Endothelial cell of umbilical vein (primary cell): ENCODE measurements at regions not wholly inside any gene's neighbourhood (a gene's known extent, or its start where the extent isn't known, plus 50 kb on each side); places are given as distances from the start of the nearest gene placed in this dataset.

Source experiments
- BruUV-seq: library from RNA; stranded (reverse); fragments of 400-500 nt; replicated peaks from 2 replicates; lab custom pipeline; 2021; lab: Mats Ljungman, UMichigan
- CTCF ChIA-PET: fragments of 300-600, 350-600 bp; sonication (Branson Sonifier 250); formaldehyde crosslinking; loops from one replicate; lab custom pipeline; 2021; ENCODE audit warnings: antibody characterized with exemption, inconsistent platforms; lab: Charles Lee
- POLR2A ChIA-PET: fragments of 300-600, 350-600 bp; sonication (Branson Sonifier 250); formaldehyde crosslinking; loops from one replicate; lab custom pipeline; 2021; ENCODE audit warnings: antibody characterized with exemption, inconsistent platforms; lab: Charles Lee
- DNase-seq: peaks from one replicate; pipeline ENCODE4 v3.0.0-alpha.2; 2011; ENCODE audit warnings: low read depth, low spot score
- FAIRE-seq: peaks from 2 replicates; lab custom pipeline; 2011; peaks lifted over from hg19 to GRCh38; lab: Jason Lieb, UNC
- H2AFZ ChIP-seq: 2 replicates; pipeline ENCODE4 v1.6.0; 2012; ENCODE audit warnings: low read depth, low read length, control low read depth, inconsistent platforms
- H3K27ac ChIP-seq: 2 replicates; pipeline ENCODE4 v1.5.1; 2011; ENCODE audit warnings: low read depth, mild to moderate bottlenecking, control low read depth, low read length, moderate library complexity; ENCODE audit not compliant: insufficient read depth
- H3K27me3 ChIP-seq, 2 experiments: 2 replicates each; pipeline versions ENCODE4 v1.6.0 to v1.6.1; 2011; ENCODE audit warnings: low read length in 2 of 2, mixed read lengths in 1 of 2; ENCODE audit not compliant: control insufficient read depth in 2 of 2, insufficient read depth in 2 of 2
- H3K36me3 ChIP-seq, 2 experiments: 2 replicates in 1 of 2; 3 replicates in 1 of 2; pipeline ENCODE4 v1.5.1; 2011; ENCODE audit warnings: low read length in 2 of 2, mild to moderate bottlenecking in 1 of 2, moderate library complexity in 1 of 2; ENCODE audit not compliant: control insufficient read depth in 2 of 2, insufficient read depth in 2 of 2; ENCODE audit errors: extremely low read depth in 1 of 2
- H3K4me1 ChIP-seq: 3 replicates; pipeline ENCODE4 v1.5.1; 2011; ENCODE audit warnings: mild to moderate bottlenecking, low read length; ENCODE audit not compliant: control insufficient read depth, insufficient read depth; ENCODE audit errors: extremely low read depth
- H3K4me2 ChIP-seq: 2 replicates; pipeline ENCODE4 v1.6.1; 2011; ENCODE audit warnings: low read length, control low read depth, mixed read lengths; ENCODE audit not compliant: insufficient read depth
- H3K4me3 ChIP-seq, 3 experiments: fragments of 200-600 bp in 1 of 3; sonication (generic), shearing (Covaris generic) in 1 of 3; replicated peaks in 1 of 3; 2 replicates each; pipeline ENCODE4 v1.5.1; 2011 to 2016; ENCODE audit warnings: control low read depth in 3 of 3, low read length in 3 of 3, mild to moderate bottlenecking in 2 of 3, inconsistent platforms in 1 of 3, low read depth in 1 of 3, moderate library complexity in 1 of 3; ENCODE audit not compliant: insufficient read depth in 1 of 3
- H3K79me2 ChIP-seq: 2 replicates; pipeline ENCODE4 v1.6.0; 2012; ENCODE audit warnings: low read length, inconsistent platforms; ENCODE audit not compliant: control insufficient read depth, insufficient read depth
- H3K9ac ChIP-seq: replicated peaks from 2 replicates; pipeline ENCODE3; 2011; ENCODE audit warnings: low read length, control low read depth; ENCODE audit not compliant: insufficient read depth; ENCODE audit errors: extremely low read depth
- H3K9me1 ChIP-seq: replicated peaks from 3 replicates; pipeline ENCODE4 v1.6.0; 2011; ENCODE audit warnings: mild to moderate bottlenecking, low read length; ENCODE audit not compliant: control insufficient read depth, insufficient read depth; ENCODE audit errors: extremely low read depth
- H3K9me3 ChIP-seq: replicated peaks from 2 replicates; pipeline ENCODE4 v1.5.1; 2012; ENCODE audit warnings: low read length, inconsistent platforms; ENCODE audit not compliant: control insufficient read depth, insufficient read depth
- H4K20me1 ChIP-seq: replicated peaks from 2 replicates; pipeline ENCODE3; 2011; ENCODE audit warnings: mild to moderate bottlenecking, low read length; ENCODE audit not compliant: control insufficient read depth, insufficient read depth; ENCODE audit errors: extremely low read depth
- EZH2 ChIP-seq: IDR thresholded peaks from 2 replicates; pipeline ENCODE4 v1.6.1; 2012; ENCODE audit warnings: borderline replicate concordance, low read depth, mild to moderate bottlenecking, moderate library complexity, low read length, inconsistent platforms; ENCODE audit not compliant: severe bottlenecking
- FOS ChIP-seq: IDR thresholded peaks from 2 replicates; pipeline ENCODE4 v1.6.1; 2011; ENCODE audit warnings: mild to moderate bottlenecking, low read length, moderate library complexity, borderline replicate concordance; ENCODE audit not compliant: insufficient read depth
- GATA2 ChIP-seq: IDR thresholded peaks from 2 replicates; pipeline ENCODE4 v1.7.0; 2011; ENCODE audit warnings: low read depth, mild to moderate bottlenecking, moderate library complexity, mixed read lengths, low read length; ENCODE audit not compliant: insufficient read length, insufficient read depth
- JUN ChIP-seq: IDR thresholded peaks from 2 replicates; pipeline ENCODE4 v1.6.1; 2011; ENCODE audit warnings: borderline replicate concordance, low read depth; ENCODE audit not compliant: insufficient read length, insufficient read depth
- MYC ChIP-seq: IDR thresholded peaks from one replicate; pipeline ENCODE4 v1.6.1; 2011; ENCODE audit warnings: mild to moderate bottlenecking, low read depth, low read length
- POLR2A ChIP-seq: IDR thresholded peaks from 2 replicates; pipeline ENCODE4 v1.6.1; 2012; ENCODE audit warnings: low read depth, mild to moderate bottlenecking, control low read depth, low read length
- POLR2AphosphoS5 ChIP-seq: IDR thresholded peaks from 2 replicates; pipeline ENCODE4 v1.6.1; 2012; ENCODE audit warnings: low read depth, mild to moderate bottlenecking, control low read depth, low read length, moderate library complexity; ENCODE audit not compliant: insufficient read depth
- dilution Hi-C: fragments of 300-500 bp; cut with MboI; formaldehyde crosslinking; loops from one replicate; pipeline ENCODE4 v1.15.0; 2019; ENCODE audit warnings: low sequenced_read_pairs; ENCODE audit not compliant: extremely low pct_ligation_motif_present
- intact Hi-C: fragments of 100-400 bp; cut with micrococcal nuclease; formaldehyde crosslinking; loops from one replicate; pipeline ENCODE4 v1.10.0; 2022
- TF ChIP-seq, protein P1 (sequence below), 2 donors: IDR thresholded peaks; 1 replicate in 1 of 2; 2 replicates in 1 of 2; pipeline ENCODE4 v1.5.1; 2011; ENCODE audit warnings: low read length in 2 of 2, mild to moderate bottlenecking in 2 of 2, moderate library complexity in 2 of 2, control low read depth in 1 of 2, inconsistent platforms in 1 of 2, low read depth in 1 of 2; ENCODE audit not compliant: insufficient read depth in 1 of 2; ENCODE audit errors: extremely low read depth in 1 of 2
- TF ChIP-seq, protein P2 (sequence below): IDR thresholded peaks from 2 replicates; pipeline ENCODE4 v1.6.1; 2011; ENCODE audit not compliant: insufficient read depth, insufficient read length

DNA sequence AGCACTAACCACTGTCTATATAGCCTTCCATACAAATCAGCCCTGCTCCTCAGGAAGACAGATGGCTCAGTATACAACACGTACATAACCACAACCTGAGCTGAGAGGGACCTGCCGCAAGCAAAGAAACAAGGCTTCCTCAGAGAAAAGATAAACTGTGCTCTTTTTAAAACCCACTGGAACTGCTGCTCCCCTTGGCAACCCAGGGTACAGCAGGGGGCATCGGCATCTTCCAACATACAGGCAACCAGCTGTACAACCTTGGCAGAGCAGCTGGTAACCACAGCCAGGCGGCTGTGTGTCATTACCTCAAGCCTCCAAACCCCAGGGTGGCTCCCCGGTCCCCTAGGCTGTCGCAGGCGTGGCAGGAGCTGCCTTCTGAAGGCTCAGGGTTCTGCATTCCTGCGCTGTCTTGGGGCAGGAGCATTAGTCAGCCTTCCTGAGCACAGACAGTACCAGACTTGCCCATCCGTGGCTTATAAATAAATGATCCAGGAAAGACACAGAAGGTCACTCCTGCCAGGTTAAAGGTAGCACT, 249.5 kb downstream of the ADGRG6 start:
- Histone ChIP-seq H3K36me3 (no peaks in the 10 kb centered on the region), H4K20me1 (no peaks in the 10 kb centered on the region), H3K9me1 (no peaks in the 10 kb centered on the region), H3K9me3 (no peaks in the 10 kb centered on the region), H3K4me1 (no peaks in the 10 kb centered on the region), H3K4me2 (no peak overlapping the region), H3K27ac (no peak overlapping the region), H3K79me2 (no peaks in the 10 kb centered on the region), H3K27me3 (peaks cover 14 to 30% of the 10 kb centered on the region in 2 experiments), H3K9ac (no peak overlapping the region), H3K4me3 (no peak overlapping the region), H2AFZ (no peak overlapping the region)
- POLR2A ChIA-PET, result no interaction called here
- CTCF ChIA-PET, result interaction anchor here (0.9 to 1.1 kb wide), 2 partner anchors 28 to 79 kb away, joined by 3 read pairs; no protein-coding TSS in a partner anchor
- FAIRE-seq (no peak), DNase-seq (no peak)
- intact Hi-C loops, result no loop called here
- dilution Hi-C loops, result no loop called here
- TF ChIP-seq JUN (no peak), MYC (no peak), EZH2 (no peak), GATA2 (no peak), POLR2A (no peak), FOS (no peak), POLR2AphosphoS5 (no peak)
- TF ChIP-seq, protein P1, sequence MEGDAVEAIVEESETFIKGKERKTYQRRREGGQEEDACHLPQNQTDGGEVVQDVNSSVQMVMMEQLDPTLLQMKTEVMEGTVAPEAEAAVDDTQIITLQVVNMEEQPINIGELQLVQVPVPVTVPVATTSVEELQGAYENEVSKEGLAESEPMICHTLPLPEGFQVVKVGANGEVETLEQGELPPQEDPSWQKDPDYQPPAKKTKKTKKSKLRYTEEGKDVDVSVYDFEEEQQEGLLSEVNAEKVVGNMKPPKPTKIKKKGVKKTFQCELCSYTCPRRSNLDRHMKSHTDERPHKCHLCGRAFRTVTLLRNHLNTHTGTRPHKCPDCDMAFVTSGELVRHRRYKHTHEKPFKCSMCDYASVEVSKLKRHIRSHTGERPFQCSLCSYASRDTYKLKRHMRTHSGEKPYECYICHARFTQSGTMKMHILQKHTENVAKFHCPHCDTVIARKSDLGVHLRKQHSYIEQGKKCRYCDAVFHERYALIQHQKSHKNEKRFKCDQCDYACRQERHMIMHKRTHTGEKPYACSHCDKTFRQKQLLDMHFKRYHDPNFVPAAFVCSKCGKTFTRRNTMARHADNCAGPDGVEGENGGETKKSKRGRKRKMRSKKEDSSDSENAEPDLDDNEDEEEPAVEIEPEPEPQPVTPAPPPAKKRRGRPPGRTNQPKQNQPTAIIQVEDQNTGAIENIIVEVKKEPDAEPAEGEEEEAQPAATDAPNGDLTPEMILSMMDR (IDR thresholded peaks at IDR 0.05; ENCODE audit: extremely low read depth in 1 of 2, insufficient read depth in 1 of 2, low read depth in 1 of 2, low read length in 2 of 2), result no peak
- TF ChIP-seq, protein P2, sequence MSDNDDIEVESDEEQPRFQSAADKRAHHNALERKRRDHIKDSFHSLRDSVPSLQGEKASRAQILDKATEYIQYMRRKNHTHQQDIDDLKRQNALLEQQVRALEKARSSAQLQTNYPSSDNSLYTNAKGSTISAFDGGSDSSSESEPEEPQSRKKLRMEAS, result no peak
- no TSS peak for BruUV-seq
